Bronchial epithelial cell (primary cell): ENCODE measurements at regions not wholly inside any gene's neighbourhood (a gene's known extent, or its start where the extent isn't known, plus 50 kb on each side); places are given as distances from the start of the nearest gene placed in this dataset.

Experiments used
- DNase-seq: peaks from one replicate; pipeline ENCODE4 v3.0.0-alpha.2; 2010; ENCODE audit warnings: low read depth
- FAIRE-seq: peaks from 2 replicates; lab custom pipeline; 2011; peaks lifted over from hg19 to GRCh38; lab: Jason Lieb, UNC
- H3K27me3 ChIP-seq: 2 replicates; pipeline ENCODE4 v1.5.1; 2011; ENCODE audit warnings: low read length; ENCODE audit not compliant: control insufficient read depth, insufficient read depth
- H3K36me3 ChIP-seq: 2 replicates; pipeline ENCODE4 v1.5.1; 2011; ENCODE audit warnings: low read length; ENCODE audit not compliant: control insufficient read depth, insufficient read depth
- H3K4me3 ChIP-seq: 2 replicates; pipeline ENCODE4 v1.5.1; 2011; ENCODE audit warnings: mild to moderate bottlenecking, low read depth, low read length, control low read depth
- TF ChIP-seq, protein P1 (sequence below): IDR thresholded peaks from 2 replicates; pipeline ENCODE4 v1.5.1; 2011; ENCODE audit warnings: mild to moderate bottlenecking, moderate library complexity, low read length, control low read depth, inconsistent platforms; ENCODE audit not compliant: insufficient read depth, severe bottlenecking

DNA sequence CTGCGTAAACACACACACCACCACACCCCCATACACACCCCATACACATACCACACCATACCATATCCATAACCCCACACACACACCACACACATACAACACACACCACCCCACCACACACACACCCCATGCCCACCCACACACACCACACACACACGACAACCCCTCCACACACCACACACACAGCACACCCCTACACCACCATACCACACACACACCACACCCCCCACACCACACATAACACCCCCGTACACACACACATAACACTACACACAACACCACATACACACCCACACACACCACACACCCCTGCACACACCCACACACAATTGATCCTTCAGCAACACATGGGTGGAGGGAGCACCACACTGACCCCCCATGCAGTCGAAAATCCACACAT is 50.3 kb upstream of the BMS1 start:
- Histone ChIP-seq H3K4me3 (no peak overlapping the region), H3K36me3 (no peaks in the 10 kb centered on the region), H3K27me3 (no peaks in the 10 kb centered on the region)
- TF ChIP-seq, protein P1, sequence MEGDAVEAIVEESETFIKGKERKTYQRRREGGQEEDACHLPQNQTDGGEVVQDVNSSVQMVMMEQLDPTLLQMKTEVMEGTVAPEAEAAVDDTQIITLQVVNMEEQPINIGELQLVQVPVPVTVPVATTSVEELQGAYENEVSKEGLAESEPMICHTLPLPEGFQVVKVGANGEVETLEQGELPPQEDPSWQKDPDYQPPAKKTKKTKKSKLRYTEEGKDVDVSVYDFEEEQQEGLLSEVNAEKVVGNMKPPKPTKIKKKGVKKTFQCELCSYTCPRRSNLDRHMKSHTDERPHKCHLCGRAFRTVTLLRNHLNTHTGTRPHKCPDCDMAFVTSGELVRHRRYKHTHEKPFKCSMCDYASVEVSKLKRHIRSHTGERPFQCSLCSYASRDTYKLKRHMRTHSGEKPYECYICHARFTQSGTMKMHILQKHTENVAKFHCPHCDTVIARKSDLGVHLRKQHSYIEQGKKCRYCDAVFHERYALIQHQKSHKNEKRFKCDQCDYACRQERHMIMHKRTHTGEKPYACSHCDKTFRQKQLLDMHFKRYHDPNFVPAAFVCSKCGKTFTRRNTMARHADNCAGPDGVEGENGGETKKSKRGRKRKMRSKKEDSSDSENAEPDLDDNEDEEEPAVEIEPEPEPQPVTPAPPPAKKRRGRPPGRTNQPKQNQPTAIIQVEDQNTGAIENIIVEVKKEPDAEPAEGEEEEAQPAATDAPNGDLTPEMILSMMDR = no peak
- no peak for FAIRE-seq
- DNase-seq = no peak
